Right atrium auricular region (tissue), 2 donors: ENCODE measurements at regions not wholly inside any gene's neighbourhood (a gene's known extent, or its start where the extent isn't known, plus 50 kb on each side); places are given as distances from the start of the nearest gene placed in this dataset.

Experiments
- DNase-seq: peaks from one replicate; pipeline ENCODE4 v3.0.0-alpha.2; 2019; ENCODE audit warnings: low spot score
- H3K27ac ChIP-seq, 2 donors: fragments of 200-600 bp; sonication (generic); 1 replicate in 1 of 2; 2 replicates in 1 of 2; pipeline ENCODE4 v1.5.1; 2016 to 2019
- H3K27me3 ChIP-seq, 2 donors: fragments of 200-600 bp; sonication (generic); one replicate each; pipeline versions ENCODE4 v1.5.1 to v1.6.0; 2017 to 2019
- H3K36me3 ChIP-seq: fragments of 200-600 bp; sonication (generic); one replicate; pipeline ENCODE4 v1.5.1; 2016
- H3K4me1 ChIP-seq, 2 donors: fragments of 200-600 bp; sonication (generic); one replicate each; pipeline versions ENCODE4 v1.5.1 to v1.6.0; 2017 to 2019
- H3K4me3 ChIP-seq, 2 donors: fragments of 200-600 bp; sonication (generic); 1 replicate in 1 of 2; 2 replicates in 1 of 2; pipeline ENCODE4 v1.5.1; 2017 to 2019; ENCODE audit warnings: mild to moderate bottlenecking in 1 of 2, moderate library complexity in 1 of 2
- H3K9me3 ChIP-seq, 2 donors: fragments of 200-600 bp; sonication (generic); one replicate each; pipeline ENCODE4 v1.5.1; 2019
- CTCF ChIP-seq, 2 donors: fragments of 200-600 bp; sonication (generic); IDR thresholded peaks; one replicate each; pipeline ENCODE4 v1.5.1; 2019; ENCODE audit warnings: antibody characterized with exemption in 2 of 2

DNA sequence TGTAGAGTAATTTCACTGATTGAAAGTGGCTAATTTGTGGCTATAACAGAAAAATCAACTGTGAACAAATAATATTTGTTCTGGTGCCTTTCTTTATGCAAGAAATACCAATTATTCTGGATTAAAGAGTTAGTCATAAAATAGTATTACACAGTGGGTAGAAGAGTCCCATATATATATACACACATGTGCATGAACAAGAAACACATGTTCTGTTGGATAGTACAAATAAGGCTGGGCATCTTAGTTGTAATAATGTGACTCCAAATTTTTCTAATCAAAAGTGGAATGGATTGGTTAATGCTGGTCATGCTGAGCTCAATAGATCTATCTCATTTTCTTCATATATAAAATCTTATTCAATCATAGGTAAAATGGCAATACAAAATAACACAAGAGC is 179.4 kb downstream of the OGFRL1 start:
- H3K27me3 ChIP-seq, result no peaks in the 10 kb centered on the region
- H3K36me3 ChIP-seq, result no peaks in the 10 kb centered on the region
- DNase-seq, result no peak
- H3K4me3 ChIP-seq, result no peak overlapping the region
- TF ChIP-seq CTCF (IDR thresholded peaks at IDR 0.05), result no peak
- H3K27ac ChIP-seq, result no peak overlapping the region
- no peaks in the 10 kb centered on the region for H3K4me1 ChIP-seq
- H3K9me3 ChIP-seq, result peaks cover 0 to 24% of the 10 kb centered on the region in 2 donors

- no peaks in the 10 kb centered on the region for H3K36me3 ChIP-seq
- H3K27ac ChIP-seq, result peak overlapping the region; percentile 30 to 58
- H3K4me3 ChIP-seq, result no peak overlapping the region
- TF ChIP-seq CTCF (IDR thresholded peaks at IDR 0.05), result no peak
- DNase-seq, result no peak
- H3K9me3 ChIP-seq, result peaks cover 0 to 19% of the 10 kb centered on the region in 2 donors
- H3K27me3 ChIP-seq, result no peaks in the 10 kb centered on the region
- no peaks in the 10 kb centered on the region for H3K4me1 ChIP-seq
These were observed 180.5 kb downstream of the OGFRL1 start for GRCh38 chr6:71468841-71469700.

DNA sequence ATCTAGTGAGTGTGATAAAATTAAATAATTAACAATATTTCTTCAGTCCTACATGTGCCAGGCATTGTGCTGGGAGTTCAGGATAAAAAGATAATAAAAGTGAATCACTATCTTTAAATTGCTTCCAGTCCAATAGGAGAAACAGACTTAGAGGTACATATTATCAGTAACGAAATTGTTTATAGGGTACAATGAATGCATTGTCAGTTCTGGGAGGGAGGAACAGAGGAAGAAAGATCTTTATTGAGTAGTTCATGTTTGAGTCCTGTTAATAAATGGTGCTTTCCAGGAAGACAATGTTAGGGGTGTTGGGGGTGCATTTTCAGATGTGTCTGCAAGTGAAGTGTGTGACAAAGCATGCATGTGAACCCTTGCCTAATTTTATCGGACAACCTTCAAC is 183.1 kb downstream of the OGFRL1 start:
- Histone ChIP-seq H3K36me3 (no peaks in the 10 kb centered on the region), H3K27ac (no peak overlapping the region), H3K9me3 (no peaks in the 10 kb centered on the region), H3K4me1 (no peaks in the 10 kb centered on the region), H3K27me3 (no peaks in the 10 kb centered on the region), H3K4me3 (no peak overlapping the region)
- no peak for DNase-seq
- TF ChIP-seq CTCF (IDR thresholded peaks at IDR 0.05), result no peak

DNA sequence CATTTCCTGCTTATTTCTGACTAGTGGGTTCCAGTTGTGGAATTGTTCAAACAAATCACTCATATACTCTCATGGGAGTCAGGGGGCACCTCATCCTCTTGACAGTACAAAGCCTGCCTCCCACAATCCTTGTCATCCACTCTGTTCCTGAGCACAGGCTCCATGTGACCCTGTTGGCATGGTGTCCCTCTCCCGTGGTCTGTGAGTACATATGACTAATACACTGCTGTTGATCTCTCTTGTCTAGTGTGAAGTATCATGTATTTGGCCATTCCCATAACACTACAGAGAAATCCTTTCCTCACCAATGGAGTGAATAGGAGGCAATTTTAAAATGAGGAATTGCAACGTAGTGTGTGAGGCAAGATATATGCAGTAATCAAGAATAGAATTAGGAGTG is 185.3 kb downstream of the OGFRL1 start:
- Histone ChIP-seq H3K27me3 (no peaks in the 10 kb centered on the region), H3K27ac (peak overlapping the region in 1 of 2 donors; percentile 12), H3K36me3 (no peaks in the 10 kb centered on the region), H3K9me3 (no peaks in the 10 kb centered on the region), H3K4me3 (no peak overlapping the region), H3K4me1 (peaks cover 0 to 14% of the 10 kb centered on the region in 2 donors)
- no peak for TF ChIP-seq CTCF (IDR thresholded peaks at IDR 0.05)
- peak; percentile 76 for DNase-seq

DNA sequence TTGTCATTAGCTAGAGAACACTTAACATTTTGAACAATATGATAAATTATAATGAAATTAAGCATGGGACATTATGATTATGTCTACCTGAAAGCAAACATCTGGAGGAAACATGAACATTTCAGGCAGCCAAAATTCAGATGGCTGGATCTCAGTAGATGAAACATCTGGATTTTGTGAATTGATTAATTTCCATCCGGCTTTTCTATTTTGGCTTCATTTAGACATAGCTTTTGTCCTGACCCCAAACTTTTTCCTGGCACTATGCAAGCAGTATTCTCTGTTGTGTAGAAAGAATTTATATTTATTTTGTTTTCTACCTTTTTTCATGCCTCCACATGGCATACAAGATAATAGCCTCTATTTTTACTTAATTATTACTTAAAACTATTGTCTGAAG is 186.3 kb downstream of the OGFRL1 start:
- Histone ChIP-seq H3K4me3 (no peak overlapping the region), H3K4me1 (peaks cover 0 to 24% of the 10 kb centered on the region in 2 donors), H3K9me3 (no peaks in the 10 kb centered on the region), H3K27me3 (no peaks in the 10 kb centered on the region), H3K36me3 (no peaks in the 10 kb centered on the region), H3K27ac (no peak overlapping the region)
- TF ChIP-seq CTCF (IDR thresholded peaks at IDR 0.05), result no peak
- no peak for DNase-seq

- no peaks in the 10 kb centered on the region for H3K27me3 ChIP-seq
- H3K4me3 ChIP-seq, result no peak overlapping the region
- no peak overlapping the region for H3K27ac ChIP-seq
- no peaks in the 10 kb centered on the region for H3K9me3 ChIP-seq
- DNase-seq, result no peak
- no peaks in the 10 kb centered on the region for H3K36me3 ChIP-seq
- TF ChIP-seq CTCF (IDR thresholded peaks at IDR 0.05), result no peak
- H3K4me1 ChIP-seq, result peaks cover 0 to 25% of the 10 kb centered on the region in 2 donors
These were observed 187.8 kb downstream of the OGFRL1 start for GRCh38 chr6:71476371-71476770.
